ENCODE measurements at regions not wholly inside any gene's neighbourhood (a gene's known extent, or its start where the extent isn't known, plus 50 kb on each side); places are given as distances from the start of the nearest gene placed in this dataset.

DNA sequence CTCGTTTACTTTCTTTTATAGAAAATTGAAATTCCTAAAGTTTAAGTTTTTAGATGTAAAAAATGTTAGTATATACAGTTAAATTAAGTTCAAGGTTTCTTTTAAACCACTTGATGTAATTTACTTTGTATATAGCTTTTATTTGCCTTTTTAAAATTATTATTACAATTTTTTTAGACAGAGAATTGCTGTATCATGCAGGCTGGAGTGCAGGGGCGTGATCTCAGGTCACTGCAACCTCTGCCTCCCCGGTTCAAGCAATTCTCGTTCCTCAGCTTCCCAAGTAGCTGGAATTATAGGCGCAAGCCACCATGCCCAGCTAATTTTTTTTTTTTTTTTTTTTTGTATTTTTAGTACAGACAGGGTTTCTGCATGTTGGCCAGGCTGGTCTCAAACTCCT lies 75.0 kb downstream of the KCNRG start:
- no peak for ATAC-seq (ENCODE audit: insufficient read depth, low FRiP score)
- no peak overlapping the region for H3K9ac ChIP-seq (ENCODE audit: insufficient read depth in 1 of 2, low read length in 2 of 2)
- WGBS, 2 donors = 89 to 94% methylated on average over 5 of the region's 5 CpGs

DNA sequence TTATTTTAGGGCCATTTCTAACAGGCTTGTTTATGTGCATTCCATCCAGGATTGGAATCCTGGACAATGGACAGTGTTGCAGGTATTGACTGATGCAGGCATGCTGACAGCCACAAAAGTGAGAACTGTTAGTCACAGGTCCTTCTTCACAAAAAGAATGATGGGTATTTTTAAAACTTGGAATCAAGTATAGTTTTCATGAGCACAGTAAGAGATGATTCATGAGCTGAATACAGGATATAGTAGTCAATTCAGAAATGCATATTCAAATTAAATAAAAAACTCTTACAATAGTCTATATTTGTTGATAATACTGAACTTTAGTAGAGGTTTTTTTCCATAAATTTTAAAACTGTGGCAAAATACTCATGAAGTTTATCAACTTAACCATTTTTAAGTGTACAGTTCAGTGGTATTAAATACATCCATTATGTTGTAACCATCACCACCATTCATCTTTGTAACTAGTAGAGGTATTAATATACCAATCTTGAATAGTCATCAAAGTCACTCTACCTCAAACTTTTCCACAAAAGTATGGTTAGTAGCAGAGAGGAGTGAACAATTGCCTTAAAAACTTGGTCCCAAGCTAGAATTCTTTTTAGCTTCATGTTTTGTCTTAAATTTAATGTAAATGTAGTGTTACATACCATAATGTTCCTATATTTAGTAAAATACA lies 79.5 kb downstream of the KCNRG start:
- TF ChIP-seq, protein P1, sequence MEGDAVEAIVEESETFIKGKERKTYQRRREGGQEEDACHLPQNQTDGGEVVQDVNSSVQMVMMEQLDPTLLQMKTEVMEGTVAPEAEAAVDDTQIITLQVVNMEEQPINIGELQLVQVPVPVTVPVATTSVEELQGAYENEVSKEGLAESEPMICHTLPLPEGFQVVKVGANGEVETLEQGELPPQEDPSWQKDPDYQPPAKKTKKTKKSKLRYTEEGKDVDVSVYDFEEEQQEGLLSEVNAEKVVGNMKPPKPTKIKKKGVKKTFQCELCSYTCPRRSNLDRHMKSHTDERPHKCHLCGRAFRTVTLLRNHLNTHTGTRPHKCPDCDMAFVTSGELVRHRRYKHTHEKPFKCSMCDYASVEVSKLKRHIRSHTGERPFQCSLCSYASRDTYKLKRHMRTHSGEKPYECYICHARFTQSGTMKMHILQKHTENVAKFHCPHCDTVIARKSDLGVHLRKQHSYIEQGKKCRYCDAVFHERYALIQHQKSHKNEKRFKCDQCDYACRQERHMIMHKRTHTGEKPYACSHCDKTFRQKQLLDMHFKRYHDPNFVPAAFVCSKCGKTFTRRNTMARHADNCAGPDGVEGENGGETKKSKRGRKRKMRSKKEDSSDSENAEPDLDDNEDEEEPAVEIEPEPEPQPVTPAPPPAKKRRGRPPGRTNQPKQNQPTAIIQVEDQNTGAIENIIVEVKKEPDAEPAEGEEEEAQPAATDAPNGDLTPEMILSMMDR (IDR thresholded peaks at IDR 0.05; ENCODE audit: control extremely low read depth, extremely low read depth) = no peak
- Histone ChIP-seq H3K9me3 (ENCODE audit: control insufficient read depth in 4 of 4, insufficient read depth in 3 of 4, low read length in 3 of 4) (peaks cover 0 to 10% (median 2%) of the 10 kb centered on the region in 4 donors), H3K4me3 (no peak overlapping the region), H3K9ac (ENCODE audit: insufficient read depth in 1 of 2, low read length in 2 of 2) (no peak overlapping the region), H3K4me1 (ENCODE audit: control insufficient read depth in 5 of 5, insufficient read depth in 5 of 5, low read length in 5 of 5) (peaks cover 0 to 12% (median 0%) of the 10 kb centered on the region in 5 donors), H3K27me3 (ENCODE audit: control insufficient read depth in 3 of 3, insufficient read depth in 3 of 3, low read length in 2 of 3) (no peaks in the 10 kb centered on the region), H3K36me3 (ENCODE audit: control insufficient read depth in 4 of 4, insufficient read depth in 4 of 4, low read length in 4 of 4) (peaks cover 0 to 6% (median 3%) of the 10 kb centered on the region in 4 donors), H3K27ac (ENCODE audit: low read depth in 1 of 2, low read length in 1 of 2) (no peak overlapping the region)
- DNase-seq (no peak), ATAC-seq (ENCODE audit: insufficient read depth, low FRiP score) (no peak)

More for the DNA sequence above, 75.0 kb downstream of the KCNRG start:
- H3K4me1 ChIP-seq (ENCODE audit: control insufficient read depth in 5 of 5, insufficient read depth in 5 of 5, low read length in 5 of 5) = peaks cover 0 to 12% (median 0%) of the 10 kb centered on the region in 5 donors
- H3K27ac ChIP-seq (ENCODE audit: low read depth in 1 of 2, low read length in 1 of 2) = no peak overlapping the region
- TF ChIP-seq, protein P1 (IDR thresholded peaks at IDR 0.05; ENCODE audit: control extremely low read depth, extremely low read depth) = no peak
- H3K36me3 ChIP-seq (ENCODE audit: control insufficient read depth in 4 of 4, insufficient read depth in 4 of 4, low read length in 4 of 4) = no peaks in the 10 kb centered on the region
- no peak for DNase-seq
- no peaks in the 10 kb centered on the region for H3K9me3 ChIP-seq (ENCODE audit: control insufficient read depth in 4 of 4, insufficient read depth in 3 of 4, low read length in 3 of 4)
- H3K27me3 ChIP-seq (ENCODE audit: control insufficient read depth in 3 of 3, insufficient read depth in 3 of 3, low read length in 2 of 3) = no peaks in the 10 kb centered on the region
- H3K4me3 ChIP-seq = no peak overlapping the region

DNA sequence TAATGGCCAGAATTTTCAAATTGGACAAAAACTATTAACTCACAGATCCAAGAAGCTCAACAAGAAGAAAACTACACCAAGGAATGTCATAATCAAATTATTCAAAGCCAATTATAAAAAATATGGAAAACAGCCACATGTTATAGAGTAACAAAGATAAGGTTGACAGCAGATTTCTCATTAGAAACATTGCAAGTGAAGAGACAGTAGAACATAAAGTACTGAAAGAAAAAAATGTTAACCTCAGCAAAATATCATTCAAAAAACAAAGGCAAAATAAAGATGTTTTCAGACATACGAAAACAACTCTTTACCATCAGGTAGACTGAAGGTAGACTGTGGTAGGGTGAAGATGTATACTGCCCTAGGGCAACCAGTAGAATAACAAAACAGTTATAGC lies 83.4 kb downstream of the KCNRG start:
- TF ChIP-seq, protein P1 (IDR thresholded peaks at IDR 0.05; ENCODE audit: control extremely low read depth, extremely low read depth) = no peak
- peaks cover 0 to 6% (median 3%) of the 10 kb centered on the region in 4 donors for H3K36me3 ChIP-seq (ENCODE audit: control insufficient read depth in 4 of 4, insufficient read depth in 4 of 4, low read length in 4 of 4)
- H3K27ac ChIP-seq (ENCODE audit: low read depth in 1 of 2, low read length in 1 of 2) = no peak overlapping the region
- ATAC-seq (ENCODE audit: insufficient read depth, low FRiP score) = no peak
- no peak overlapping the region for H3K4me3 ChIP-seq
- 97 to 100% methylated on average over 1 of the region's 1 CpG for WGBS, 2 donors
- no peaks in the 10 kb centered on the region for H3K27me3 ChIP-seq (ENCODE audit: control insufficient read depth in 3 of 3, insufficient read depth in 3 of 3, low read length in 2 of 3)
- no peak for DNase-seq
- H3K9me3 ChIP-seq (ENCODE audit: control insufficient read depth in 4 of 4, insufficient read depth in 3 of 4, low read length in 3 of 4) = peaks cover 0 to 10% (median 2%) of the 10 kb centered on the region in 4 donors
- peaks cover 0 to 4% (median 0%) of the 10 kb centered on the region in 5 donors for H3K4me1 ChIP-seq (ENCODE audit: control insufficient read depth in 5 of 5, insufficient read depth in 5 of 5, low read length in 5 of 5)
- no peak overlapping the region for H3K9ac ChIP-seq (ENCODE audit: insufficient read depth in 1 of 2, low read length in 2 of 2)

DNA sequence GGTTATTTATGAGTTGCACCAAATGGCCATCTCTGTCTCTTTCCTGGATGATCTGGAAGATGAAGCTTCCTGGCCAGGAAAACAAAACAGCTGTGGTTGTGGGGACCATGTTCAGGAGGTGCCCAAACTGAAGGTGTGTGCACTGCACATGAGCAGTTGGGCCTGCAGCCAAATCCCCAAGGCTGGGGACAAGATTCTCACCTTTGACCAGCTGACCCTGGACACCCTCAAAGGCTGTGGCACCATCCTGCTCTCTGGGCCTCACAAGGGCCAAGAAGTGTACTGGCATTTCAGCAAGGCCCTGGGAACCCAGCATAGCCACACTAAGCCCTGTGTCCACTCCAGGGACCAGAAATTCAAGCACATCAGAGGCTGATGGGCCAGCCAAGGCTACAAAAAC lies 84.2 kb downstream of the KCNRG start:
- no peak overlapping the region for H3K27ac ChIP-seq (ENCODE audit: low read depth in 1 of 2, low read length in 1 of 2)
- H3K4me1 ChIP-seq (ENCODE audit: control insufficient read depth in 5 of 5, insufficient read depth in 5 of 5, low read length in 5 of 5) = peaks cover 0 to 4% (median 0%) of the 10 kb centered on the region in 5 donors
- TF ChIP-seq, protein P1 (IDR thresholded peaks at IDR 0.05; ENCODE audit: control extremely low read depth, extremely low read depth) = no peak
- H3K36me3 ChIP-seq (ENCODE audit: control insufficient read depth in 4 of 4, insufficient read depth in 4 of 4, low read length in 4 of 4) = peaks cover 0 to 6% (median 3%) of the 10 kb centered on the region in 4 donors
- no peak overlapping the region for H3K4me3 ChIP-seq
- H3K9ac ChIP-seq (ENCODE audit: insufficient read depth in 1 of 2, low read length in 2 of 2) = no peak overlapping the region
- DNase-seq (no peak), ATAC-seq (ENCODE audit: insufficient read depth, low FRiP score) (no peak)
- H3K9me3 ChIP-seq (ENCODE audit: control insufficient read depth in 4 of 4, insufficient read depth in 3 of 4, low read length in 3 of 4) = peaks cover 0 to 10% (median 2%) of the 10 kb centered on the region in 4 donors
- no peaks in the 10 kb centered on the region for H3K27me3 ChIP-seq (ENCODE audit: control insufficient read depth in 3 of 3, insufficient read depth in 3 of 3, low read length in 2 of 3)

Measured in lung (tissue), 11 donors.